T-helper 1 cell (primary cell): ENCODE measurements at regions not wholly inside any gene's neighbourhood (a gene's known extent, or its start where the extent isn't known, plus 50 kb on each side); places are given as distances from the start of the nearest gene placed in this dataset.

ENCODE experiments used
- DNase-seq, 5 donors: peaks; one replicate each; pipeline ENCODE4 v3.0.0-alpha.2; 2012 to 2020

- no peak for DNase-seq
These were observed 55.0 kb upstream of the EXOC2 start for GRCh38 chr6:747921-748320.

GRCh38 chr6:747028-747427 lies 54.1 kb upstream of the EXOC2 start:
- no peak for DNase-seq

GRCh38 chr6:744666-745353 lies 51.9 kb upstream of the EXOC2 start:
- no peak for DNase-seq

- no peak for DNase-seq
These were observed 50.6 kb upstream of the EXOC2 start for GRCh38 chr6:743320-744096.
